ENCODE measurements at regions not wholly inside any gene's neighbourhood (a gene's known extent, or its start where the extent isn't known, plus 50 kb on each side); places are given as distances from the start of the nearest gene placed in this dataset.
"Not testable (repeated sequence)": the region's sequence is repeated elsewhere in the genome, so short reads cannot be mapped to it uniquely, and the experiment has no call there.

DNA sequence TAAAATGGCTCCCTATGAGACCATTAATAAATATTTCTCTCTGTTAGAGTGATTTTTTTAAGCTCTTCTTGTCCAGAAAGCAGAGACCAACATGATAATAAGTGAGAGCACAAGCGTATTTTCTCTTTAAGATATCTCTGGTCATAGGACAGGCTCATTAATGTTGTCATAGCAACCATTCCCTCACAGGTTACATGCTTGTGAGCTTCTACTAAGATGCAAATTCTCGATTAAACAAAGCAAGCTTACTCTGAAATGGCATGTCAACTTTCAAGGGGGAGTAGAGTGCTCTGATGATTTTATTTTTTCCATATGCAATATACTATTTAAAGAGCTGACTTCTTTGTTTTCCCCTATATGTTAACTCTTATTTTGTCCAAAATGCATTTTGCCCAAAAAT, 487.2 kb upstream of the LCORL start:
- no peak for DNase-seq

DNA sequence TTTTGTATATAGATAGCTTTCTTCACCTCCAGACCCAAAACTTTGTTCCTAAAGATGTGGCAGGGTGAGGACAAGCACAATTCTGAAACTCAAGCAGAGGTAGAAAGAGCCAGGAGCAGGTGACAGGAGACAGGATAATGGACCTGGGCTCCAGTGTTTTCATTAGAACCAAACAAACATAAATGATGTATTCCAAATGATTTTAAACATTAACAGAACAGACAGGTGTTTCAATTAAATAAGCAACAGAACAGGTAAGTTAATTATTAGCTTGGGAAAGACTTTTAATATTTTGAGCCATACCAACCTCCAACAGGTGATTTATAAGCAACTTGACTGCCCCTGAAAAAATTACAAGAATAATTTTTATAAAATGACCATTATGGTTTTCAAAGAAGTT, 459.4 kb upstream of the LCORL start:
- DNase-seq: no peak

DNA sequence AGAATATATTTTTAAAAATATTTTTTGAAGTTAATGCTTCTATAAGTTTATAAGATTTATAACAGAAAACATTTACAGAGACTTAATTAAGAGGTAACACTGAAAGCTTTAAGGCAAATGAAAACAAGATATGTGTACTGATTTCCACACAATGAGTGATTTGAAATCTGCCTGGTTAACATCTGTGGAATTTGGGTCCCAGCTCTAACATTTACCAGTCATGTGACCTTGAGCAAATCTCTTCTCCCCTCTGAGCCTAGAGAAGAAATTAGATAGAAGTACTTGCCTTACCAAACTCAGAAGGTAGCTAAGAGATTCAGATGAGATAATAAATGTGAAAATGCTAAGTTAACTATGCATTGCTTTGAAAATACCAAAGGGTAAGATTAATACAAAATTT, 458.8 kb upstream of the LCORL start:
- no peak for DNase-seq

DNA sequence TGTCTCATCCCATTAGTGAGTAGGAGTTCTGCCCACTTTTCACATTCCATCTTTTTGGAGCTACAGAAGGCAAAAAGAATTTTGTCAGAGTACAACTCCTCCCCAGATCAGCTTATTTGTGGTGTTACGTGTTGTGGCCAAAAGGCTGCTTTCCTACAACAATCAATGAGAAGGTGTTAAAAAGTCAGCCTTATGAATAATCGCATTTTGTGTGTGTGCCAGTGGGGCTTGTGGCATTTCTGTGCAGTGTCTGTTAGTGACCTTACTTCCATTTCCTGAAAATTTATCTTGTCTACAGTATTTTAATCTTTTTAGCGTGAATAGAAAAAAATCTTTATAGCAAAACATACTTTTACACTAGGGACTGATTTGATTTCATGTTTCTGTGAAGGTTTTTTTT, 458.3 kb upstream of the LCORL start:
- no peak for DNase-seq

DNA sequence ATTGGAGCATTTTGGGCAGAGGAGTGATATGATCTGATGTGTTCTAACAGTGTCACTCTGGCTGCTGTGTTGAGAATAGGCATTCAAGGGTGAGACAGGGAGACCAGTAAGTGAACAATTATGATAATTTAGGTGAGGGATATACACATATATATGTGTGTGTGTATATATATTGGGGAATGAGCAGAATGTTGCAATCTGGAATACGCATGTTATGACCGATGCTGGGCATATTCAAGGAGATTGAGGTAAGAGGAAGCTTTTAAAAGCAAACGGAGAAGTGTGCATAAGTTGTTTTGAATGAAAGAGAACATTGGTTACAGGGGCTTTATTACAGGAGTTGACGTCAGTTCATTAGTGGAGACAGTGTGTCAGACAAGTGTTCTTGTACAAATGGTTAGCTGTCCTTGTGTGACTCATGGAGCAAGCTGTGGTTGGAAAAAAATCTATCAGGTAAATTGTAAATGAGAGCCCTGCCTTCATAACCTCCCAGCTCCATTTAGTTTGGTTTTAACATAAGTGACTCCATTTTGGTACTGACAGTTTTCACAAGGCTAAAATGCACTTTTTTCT, 442.5 kb upstream of the LCORL start:
- no peak for DNase-seq

DNA sequence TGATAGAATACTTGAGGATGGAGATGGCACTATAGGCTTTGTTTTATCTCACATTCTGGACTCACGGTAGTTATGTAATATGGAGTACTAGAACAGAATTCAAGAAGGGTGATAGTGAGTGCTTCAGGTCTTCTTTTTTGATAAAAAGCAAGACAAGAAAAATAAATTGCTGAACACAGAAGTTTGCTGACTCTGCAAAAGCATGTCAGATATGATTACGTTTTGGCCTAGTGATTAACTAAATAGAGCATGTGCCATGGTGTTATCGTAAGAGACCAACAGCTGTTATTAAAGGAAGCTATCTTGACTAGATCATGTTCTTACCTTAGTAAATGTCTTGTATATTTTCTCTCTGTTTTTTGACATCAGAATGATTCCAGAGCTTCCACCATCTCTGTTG, 436.9 kb upstream of the LCORL start:
- DNase-seq: no peak

DNA sequence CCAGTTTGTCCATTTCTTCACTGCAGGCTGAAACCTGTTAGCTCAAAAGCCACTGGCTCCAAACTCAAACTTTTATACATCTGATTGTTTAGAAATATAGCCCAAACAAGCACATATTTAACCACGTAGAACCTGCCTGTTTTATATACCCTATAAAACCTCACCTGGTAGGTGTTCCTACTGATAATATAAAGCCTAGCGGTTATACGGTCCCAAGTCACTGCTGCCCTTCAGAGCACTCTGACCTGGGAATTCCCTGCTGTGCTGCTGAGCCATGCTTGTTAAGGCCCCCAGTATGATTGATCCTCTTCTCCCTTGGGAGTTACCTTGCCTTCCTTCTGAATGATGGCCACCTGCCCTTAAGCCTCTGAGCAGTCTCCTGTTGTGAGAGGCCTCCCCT, 432.8 kb upstream of the LCORL start:
- DNase-seq: no peak

DNA sequence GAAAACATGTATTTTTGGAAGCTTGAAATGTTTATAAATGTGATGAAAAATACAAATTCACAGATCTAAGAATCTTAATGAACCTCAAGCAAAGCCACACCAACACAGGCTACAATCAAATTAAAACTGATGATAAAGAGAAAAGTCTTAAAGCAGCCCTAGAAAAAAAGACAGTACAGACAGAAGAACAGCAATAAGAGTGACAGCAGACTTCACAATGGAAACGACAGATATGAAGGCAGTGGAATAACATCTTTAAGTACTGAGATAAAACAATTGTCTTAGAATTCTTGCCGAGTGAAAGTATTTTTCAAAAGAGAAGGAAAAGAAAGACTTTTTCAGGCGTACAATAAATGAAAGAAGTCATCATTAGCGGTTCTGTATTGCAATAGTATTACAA, 423.6 kb upstream of the LCORL start:
- DNase-seq: no peak

DNA sequence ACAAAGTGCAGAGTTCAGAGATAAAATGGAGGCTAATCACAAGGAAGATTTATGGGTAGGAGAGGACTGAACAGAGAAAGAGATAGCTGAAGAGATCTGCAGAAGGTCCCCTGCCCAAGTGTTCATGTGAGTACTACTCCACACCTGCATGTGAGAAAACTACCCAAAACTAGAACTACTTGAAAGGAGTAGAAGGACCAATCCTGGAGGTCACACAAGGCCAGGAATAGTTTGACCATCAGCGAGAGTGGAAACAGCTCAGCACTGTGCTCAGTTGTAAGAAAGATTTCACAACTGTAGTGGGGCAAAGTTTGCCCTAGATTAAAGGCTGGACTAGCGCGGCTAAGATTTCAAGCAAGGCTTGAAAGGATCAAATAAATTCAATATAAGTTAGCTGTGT, 422.7 kb upstream of the LCORL start:
- DNase-seq: no peak

DNA sequence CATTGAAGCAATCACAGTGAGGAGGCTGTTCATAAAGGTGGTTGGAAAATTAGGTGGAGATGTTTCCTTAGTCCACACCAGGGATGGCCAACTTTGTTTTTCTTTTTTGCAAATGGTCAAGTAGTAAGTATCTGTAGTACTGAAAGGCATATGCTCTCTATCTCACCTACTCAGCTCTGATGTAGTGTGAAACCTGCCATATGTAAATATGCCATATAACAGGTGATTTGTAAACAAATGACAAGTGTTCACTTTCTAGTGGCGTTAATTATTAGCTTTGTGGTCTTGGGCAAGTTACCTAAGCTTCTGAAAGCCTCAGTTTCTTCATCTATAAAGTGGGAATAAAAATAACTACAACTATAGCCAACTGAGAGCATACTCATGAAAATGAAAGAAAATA, 421.4 kb upstream of the LCORL start:
- DNase-seq: no peak

DNA sequence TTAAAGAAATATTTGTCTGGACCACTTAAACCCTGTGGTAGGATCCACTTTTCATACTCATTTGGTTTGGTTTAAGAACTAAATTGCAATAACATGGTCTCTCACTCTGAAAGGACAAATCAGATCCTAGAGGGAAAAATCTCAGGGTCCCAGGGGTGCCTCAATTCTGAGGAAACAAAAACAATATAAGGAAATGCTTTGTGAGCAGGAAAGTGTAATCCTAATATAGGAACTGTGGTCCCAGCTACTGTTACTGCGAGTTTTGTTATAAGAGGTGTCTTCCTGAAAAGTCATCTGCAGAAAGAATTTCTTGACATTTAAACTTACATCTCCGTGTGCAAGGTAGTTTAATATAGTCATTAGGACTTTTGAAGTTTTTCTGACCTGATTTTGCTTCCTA, 420.1 kb upstream of the LCORL start:
- no peak for DNase-seq

DNA sequence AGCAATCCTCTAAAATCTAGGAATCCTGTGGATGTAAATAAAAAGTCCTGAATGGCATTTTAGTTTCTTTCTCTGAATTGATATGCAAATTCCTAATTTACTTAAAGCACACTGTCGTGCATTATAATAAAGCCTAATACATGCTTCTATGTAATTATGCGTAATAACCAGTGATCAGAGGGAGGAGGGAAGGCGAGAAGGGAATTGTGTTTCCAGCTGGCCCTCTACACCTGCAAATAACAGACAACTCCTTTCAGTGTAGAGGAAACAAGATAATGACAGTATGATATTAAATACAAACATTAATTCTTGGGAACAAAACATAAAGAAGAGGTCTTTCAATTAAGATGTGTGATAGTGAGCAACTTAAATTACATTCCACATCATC, 419.6 kb upstream of the LCORL start:
- no peak for DNase-seq

DNA sequence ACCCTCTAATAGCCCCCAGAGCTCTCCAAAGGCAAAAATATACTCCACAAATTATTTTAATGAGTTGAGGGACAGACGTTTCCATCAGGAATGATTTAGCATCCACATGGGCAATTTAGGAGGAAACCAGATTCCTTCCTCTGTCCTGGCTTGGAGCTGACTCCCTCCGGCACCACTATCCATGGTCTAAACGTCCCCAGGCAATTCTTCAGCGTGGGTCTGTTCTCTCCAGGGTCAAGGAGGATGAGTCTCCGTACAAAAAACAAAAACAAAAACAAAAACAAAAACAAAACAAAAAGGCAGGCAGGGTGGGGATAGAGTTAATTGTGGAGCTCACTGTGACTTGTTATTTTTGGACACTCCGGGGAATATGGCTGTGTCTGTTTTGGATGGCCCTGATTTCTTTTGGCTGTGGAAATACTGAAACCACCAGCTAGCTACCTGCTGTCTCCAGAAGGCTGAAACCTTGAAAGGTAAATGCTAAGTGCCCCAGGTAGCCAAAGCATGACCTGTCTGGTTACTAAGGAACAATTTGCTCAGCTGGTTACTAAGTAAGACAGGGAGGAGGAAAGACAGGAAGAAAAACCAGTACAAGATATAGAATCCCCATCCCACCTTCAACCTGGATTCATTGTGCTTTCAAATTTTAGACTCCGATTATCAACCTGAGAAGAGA, 419.1 kb upstream of the LCORL start:
- DNase-seq: no peak

DNA sequence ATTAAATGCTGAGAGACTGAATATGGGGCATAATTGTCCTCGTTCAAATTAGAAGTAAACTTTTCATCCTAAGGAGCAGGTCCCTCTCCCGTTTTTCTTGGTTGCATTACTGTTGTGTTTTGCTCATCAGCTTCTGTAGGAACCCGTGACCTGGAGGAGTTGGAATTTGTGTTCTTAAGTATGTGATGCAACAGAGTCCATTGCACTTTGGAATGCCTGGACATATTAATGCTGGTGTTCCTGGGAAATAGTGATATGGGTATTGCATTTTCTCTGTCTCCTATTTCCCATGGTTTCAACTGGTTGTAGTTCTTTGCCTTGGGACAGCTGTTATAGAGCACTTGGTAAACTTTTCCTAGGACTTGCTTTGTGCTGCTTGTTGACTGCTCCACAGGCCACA, 417.8 kb upstream of the LCORL start:
- DNase-seq: no peak

DNA sequence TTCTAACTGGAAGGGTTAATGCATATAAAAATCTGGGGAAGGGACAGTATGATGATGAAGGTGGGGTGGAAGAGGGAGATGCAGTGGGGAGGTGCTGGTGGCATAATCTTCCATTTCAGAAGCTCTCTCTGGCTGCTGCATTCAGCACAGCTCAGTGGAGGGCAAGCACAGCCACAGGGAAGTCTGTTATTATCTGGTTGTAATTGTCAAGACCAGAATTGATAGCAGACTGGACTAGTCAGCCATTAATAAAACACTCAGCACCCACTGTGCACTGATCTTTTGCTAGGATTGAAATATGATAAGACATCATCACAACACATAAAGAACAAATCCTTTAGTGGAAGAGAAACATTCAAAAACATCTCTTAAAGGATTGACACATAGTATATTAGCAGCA, 414.2 kb upstream of the LCORL start:
- no peak for DNase-seq

DNA sequence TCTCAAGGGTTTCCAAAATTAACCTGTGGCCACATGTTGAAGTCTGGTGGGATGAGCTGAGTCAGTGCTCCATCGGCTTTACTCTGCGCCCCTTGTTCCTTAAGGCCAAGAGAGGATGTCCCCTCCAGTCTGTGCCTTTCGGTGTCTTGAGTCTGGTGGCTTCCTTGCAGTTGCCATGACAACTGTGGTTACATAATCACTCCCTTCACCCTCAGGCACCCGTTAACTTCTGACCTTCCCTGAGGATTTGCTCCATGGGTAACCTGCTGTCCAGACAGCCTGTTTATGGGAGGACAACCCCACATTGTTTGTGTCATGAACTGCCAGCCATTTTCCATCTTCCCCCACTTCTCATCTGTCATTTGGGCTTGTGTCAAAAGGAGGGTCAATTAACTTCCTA, 401.1 kb upstream of the LCORL start:
- no peak for DNase-seq

DNA sequence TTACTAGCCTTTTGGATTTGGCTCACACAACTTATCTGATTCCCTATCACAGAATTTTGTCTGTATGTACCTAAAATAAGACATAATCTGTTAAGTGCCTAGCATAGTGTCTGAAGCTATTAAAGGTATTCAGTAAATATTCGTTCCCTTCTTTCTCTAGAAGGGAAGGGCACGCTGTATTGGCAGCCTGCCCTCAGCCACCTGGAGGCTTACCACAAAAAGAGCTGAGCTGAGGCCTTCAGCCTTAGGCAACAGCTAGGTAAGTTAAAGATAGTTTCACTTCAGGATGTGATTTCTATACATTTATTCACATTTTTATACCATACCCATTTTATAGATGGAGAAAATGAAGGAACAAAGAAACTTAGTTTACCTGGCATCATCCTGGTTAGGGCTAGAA, 400.0 kb upstream of the LCORL start:
- DNase-seq: no peak

DNA sequence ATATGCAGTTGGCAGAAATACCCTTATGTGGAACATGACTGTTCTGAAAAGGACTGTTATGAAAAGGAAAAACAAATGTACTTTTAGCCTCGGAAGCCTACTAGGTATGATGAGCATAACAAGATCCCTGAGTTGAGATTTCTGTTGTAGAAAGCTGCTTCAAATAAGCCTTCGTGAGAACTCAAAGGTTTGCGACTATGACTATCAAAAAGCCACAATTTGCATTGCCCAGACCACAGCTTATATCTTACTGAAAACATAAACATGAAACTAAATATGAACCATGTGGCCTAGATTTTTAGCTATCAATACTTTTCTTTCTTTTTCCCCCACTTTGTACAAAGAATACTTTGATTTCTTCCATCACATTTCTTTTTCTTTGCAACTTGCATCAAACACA, 398.2 kb upstream of the LCORL start:
- no peak for DNase-seq

DNA sequence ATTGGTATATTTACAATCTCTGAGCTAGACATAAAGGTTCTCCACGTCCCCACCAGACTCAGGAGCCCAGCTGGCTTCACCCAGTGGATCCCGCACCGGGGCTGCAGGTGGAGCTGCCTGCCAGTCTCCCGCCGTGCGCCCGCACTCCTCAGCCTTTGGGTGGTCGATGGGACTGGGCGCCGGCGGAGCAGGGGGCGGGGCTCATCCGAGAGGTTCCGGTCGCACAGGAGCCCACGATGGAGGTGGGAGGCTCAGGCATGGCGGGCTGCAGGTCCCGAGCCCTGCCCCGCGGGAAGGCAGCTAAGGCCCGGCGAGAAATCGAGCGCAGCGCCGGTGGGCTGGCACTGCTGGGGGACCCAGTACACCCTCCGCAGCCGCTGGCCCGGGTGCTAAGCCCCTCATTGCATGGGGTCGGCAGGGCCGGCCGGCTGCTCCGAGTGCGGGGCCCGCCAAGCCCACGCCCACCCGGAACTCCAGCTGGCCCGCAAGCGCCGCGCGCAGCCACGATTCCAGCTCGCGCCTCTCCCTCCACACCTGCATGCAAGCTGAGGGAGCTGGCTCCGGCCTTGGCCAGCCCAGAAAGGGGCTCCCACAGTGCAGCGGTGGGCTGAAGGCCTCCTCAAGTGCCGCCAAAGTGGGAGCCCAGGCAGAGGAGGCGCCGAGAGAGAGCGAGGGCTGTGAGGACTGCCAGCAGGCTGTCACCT, 396.8 kb upstream of the LCORL start:
- DNase-seq: not testable (repeated sequence)

DNA sequence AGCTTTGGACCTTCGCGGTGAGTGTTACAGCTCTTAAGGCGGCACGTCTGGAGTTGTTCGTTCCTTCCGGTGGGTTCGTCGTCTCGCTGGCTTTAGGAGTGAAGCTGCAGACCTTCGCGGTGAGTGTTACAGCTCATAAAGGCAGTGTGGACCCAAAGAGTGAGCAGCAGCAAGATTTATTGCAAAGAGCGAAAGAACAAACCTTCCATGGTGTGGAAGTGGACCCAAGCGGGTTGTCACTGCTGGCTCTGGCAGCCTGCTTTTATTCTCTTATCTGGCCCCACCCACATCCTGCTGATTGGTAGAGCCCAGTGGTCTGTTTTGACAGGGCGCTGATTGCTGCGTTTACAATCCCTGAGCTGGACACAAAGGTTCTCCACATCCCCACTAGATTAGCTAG, 396.1 kb upstream of the LCORL start:
- not testable (repeated sequence) for DNase-seq

DNA sequence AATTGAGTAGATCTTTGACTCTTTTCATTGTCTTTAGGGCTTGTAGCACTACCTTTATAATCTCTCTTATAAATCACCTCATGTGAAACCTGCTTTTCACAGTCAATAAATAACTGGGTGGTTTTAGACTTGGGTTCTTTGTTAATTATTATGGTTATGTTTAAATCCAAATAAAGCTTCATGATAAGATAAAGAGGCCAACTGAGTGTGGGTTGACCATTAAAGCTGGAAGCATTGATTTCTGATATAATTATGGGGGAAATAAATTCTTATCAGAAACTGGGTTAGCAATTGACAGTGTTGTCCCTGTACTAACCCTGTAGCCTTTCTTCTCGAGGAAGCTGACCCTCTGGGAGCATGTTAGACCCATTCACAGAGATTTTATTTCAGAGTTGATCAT, 384.7 kb upstream of the LCORL start:
- no peak for DNase-seq

DNA sequence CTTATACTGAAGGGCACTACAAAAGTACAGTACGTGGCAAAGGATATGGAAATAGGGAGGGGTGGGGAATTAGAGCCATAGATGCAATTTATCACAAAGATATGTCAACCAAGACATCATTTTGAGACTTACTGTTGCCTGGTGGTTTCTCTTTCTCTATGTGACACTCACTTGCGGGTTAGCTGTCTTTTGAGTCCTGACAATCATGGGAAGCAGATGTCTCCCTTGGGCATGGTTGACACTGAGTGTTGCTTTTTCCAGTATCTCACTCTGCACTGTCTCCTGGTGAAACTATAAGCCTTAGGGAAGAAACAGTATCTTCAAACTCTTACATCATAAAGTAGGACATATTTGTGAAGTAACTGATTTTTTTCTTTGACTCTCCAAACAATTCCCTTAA, 383.5 kb upstream of the LCORL start:
- DNase-seq: no peak

DNA sequence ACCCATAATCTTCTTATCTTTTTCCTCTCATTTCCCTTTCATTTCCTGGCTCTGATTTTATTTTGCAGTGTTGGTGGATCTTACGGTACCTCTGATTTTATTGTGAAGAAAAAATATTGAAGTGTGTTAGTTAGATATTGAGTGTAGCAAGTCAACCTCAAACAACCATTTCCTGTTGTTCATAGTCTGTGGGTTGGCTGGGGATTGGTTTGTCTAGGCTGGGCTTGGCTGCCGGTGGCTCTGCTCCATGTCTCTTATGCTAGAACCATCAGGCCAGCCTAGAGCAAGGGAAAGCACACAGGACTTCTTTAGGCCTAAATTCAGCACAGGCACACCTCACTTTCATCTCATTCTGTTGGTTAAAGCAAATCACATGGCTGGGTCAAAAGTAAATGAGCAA, 383.1 kb upstream of the LCORL start:
- no peak for DNase-seq

DNA sequence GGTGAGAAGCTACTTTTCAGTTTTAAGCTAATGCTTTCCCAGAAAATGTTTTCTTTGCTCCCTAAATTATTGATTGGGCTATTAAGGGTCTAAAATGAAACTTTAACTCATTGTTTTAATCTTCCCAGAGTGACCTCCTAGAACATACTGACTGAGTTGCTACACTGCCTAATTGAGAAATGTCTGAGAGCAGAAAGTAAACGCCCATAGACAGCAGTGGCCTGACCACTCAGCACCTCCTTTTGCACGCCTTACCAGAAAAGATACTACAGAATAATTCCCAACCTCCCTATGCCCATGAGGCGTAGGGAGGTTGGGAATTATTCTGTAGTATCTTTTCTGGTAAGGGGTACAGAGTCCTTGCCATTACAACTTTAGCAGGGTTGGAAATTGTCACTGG, 381.8 kb upstream of the LCORL start:
- no peak for DNase-seq

DNA sequence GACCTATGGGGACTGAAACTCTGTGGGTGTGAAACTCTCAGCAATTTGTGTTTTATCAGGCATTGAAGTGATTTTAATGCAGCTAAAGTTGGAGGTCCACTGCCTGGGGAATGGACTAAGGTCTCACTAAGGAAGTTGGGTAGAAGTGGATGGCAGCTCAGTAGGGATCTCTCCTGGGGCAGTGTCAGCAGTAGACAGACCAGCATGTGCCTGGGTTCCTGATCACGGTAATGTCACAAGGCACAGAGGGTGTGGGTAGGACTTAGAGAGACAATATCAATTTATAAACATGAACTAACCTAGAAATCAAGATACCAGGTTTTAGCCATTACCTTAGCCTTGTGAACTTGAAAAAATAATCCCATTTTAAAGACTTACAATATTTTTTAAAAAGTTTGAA, 380.3 kb upstream of the LCORL start:
- no peak for DNase-seq

Measured in stimulated activated naive CD4-positive, alpha-beta T cell treated with Interleukin-2 at 50 U/mL for 16 hours (primary cell).